ENCODE measurements at regions not wholly inside any gene's neighbourhood (a gene's known extent, or its start where the extent isn't known, plus 50 kb on each side); places are given as distances from the start of the nearest gene placed in this dataset.

GRCh38 chr11:45036733-45037132 is 86.0 kb upstream of the TP53I11 start:
- TF ChIP-seq, protein P1, sequence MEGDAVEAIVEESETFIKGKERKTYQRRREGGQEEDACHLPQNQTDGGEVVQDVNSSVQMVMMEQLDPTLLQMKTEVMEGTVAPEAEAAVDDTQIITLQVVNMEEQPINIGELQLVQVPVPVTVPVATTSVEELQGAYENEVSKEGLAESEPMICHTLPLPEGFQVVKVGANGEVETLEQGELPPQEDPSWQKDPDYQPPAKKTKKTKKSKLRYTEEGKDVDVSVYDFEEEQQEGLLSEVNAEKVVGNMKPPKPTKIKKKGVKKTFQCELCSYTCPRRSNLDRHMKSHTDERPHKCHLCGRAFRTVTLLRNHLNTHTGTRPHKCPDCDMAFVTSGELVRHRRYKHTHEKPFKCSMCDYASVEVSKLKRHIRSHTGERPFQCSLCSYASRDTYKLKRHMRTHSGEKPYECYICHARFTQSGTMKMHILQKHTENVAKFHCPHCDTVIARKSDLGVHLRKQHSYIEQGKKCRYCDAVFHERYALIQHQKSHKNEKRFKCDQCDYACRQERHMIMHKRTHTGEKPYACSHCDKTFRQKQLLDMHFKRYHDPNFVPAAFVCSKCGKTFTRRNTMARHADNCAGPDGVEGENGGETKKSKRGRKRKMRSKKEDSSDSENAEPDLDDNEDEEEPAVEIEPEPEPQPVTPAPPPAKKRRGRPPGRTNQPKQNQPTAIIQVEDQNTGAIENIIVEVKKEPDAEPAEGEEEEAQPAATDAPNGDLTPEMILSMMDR (IDR thresholded peaks at IDR 0.05 in 4 of 5, conservative IDR thresholded peaks at IDR 0.05 in 1 of 5), result no peak
- TF ChIP-seq POLR2A (IDR thresholded peaks at IDR 0.05), result no peak
